ENCODE measurements at regions not wholly inside any gene's neighbourhood (a gene's known extent, or its start where the extent isn't known, plus 50 kb on each side); places are given as distances from the start of the nearest gene placed in this dataset.

- DNase-seq = no peak
Measured at GRCh38 chr11:127677660-127678425, 677.3 kb upstream of the KIRREL3 start.

GRCh38 chr11:127675581-127675980 is 675.0 kb upstream of the KIRREL3 start:
- no peak for DNase-seq

GRCh38 chr11:127674754-127675153 is 674.2 kb upstream of the KIRREL3 start:
- no peak for DNase-seq

GRCh38 chr11:127670374-127671119 is 670.0 kb upstream of the KIRREL3 start:
- DNase-seq = no peak

- no peak for DNase-seq
Measured at GRCh38 chr11:127656116-127656836, 655.7 kb upstream of the KIRREL3 start.

- DNase-seq = no peak
Measured at GRCh38 chr11:127653076-127653475, 652.5 kb upstream of the KIRREL3 start.

- DNase-seq = no peak
Measured at GRCh38 chr11:127651888-127652221, 651.3 kb upstream of the KIRREL3 start.

- DNase-seq = no peak
Measured at GRCh38 chr11:127651175-127651887, 650.8 kb upstream of the KIRREL3 start.

GRCh38 chr11:127649958-127650357 is 649.4 kb upstream of the KIRREL3 start:
- DNase-seq = no peak

- DNase-seq = no peak
Measured at GRCh38 chr11:127649071-127649470, 648.5 kb upstream of the KIRREL3 start.

GRCh38 chr11:127648583-127648982 is 648.0 kb upstream of the KIRREL3 start:
- DNase-seq = no peak

- DNase-seq = no peak
Measured at GRCh38 chr11:127644366-127644765, 643.8 kb upstream of the KIRREL3 start.

GRCh38 chr11:127643268-127644058 is 642.9 kb upstream of the KIRREL3 start:
- no peak for DNase-seq

GRCh38 chr11:127640561-127641451 is 640.2 kb upstream of the KIRREL3 start:
- DNase-seq = no peak

- DNase-seq = no peak
Measured at GRCh38 chr11:127639916-127640315, 639.3 kb upstream of the KIRREL3 start.

GRCh38 chr11:127632976-127633680 is 632.6 kb upstream of the KIRREL3 start:
- DNase-seq = no peak

GRCh38 chr11:127632546-127632945 is 632.0 kb upstream of the KIRREL3 start:
- DNase-seq = no peak

- no peak for DNase-seq
Measured at GRCh38 chr11:127631974-127632373, 631.4 kb upstream of the KIRREL3 start.

- no peak for DNase-seq
Measured at GRCh38 chr11:127629200-127629599, 628.6 kb upstream of the KIRREL3 start.

GRCh38 chr11:127628458-127628785 is 627.9 kb upstream of the KIRREL3 start:
- DNase-seq = no peak

All from CD4-positive, alpha-beta T cell treated with Interleukin-17A for 4 hours (primary cell).